ENCODE measurements at regions not wholly inside any gene's neighbourhood (a gene's known extent, or its start where the extent isn't known, plus 50 kb on each side); places are given as distances from the start of the nearest gene placed in this dataset.
"Not testable (repeated sequence)": the region's sequence is repeated elsewhere in the genome, so short reads cannot be mapped to it uniquely, and the experiment has no call there.

DNA sequence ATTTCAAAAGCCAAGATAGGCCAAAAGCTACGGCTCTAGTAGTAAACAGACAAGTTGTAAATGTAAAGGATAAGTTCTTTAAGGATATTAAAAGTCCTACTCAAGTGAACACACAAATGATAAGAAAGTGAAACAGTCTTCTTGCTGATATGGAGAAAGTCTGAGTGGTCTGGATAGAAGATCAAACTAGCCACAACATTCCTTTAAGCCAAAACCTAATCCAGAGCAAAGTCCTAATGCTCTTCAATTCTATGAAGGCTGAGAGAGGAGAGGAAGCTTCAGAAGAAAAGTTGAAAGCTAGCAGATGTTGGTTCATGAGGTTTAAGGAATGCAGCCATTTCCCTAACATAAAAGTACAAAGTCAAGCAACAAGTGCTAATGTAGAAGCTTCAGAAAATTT is 111.7 kb upstream of the ZEB2 start:
- no peak for DNase-seq

DNA sequence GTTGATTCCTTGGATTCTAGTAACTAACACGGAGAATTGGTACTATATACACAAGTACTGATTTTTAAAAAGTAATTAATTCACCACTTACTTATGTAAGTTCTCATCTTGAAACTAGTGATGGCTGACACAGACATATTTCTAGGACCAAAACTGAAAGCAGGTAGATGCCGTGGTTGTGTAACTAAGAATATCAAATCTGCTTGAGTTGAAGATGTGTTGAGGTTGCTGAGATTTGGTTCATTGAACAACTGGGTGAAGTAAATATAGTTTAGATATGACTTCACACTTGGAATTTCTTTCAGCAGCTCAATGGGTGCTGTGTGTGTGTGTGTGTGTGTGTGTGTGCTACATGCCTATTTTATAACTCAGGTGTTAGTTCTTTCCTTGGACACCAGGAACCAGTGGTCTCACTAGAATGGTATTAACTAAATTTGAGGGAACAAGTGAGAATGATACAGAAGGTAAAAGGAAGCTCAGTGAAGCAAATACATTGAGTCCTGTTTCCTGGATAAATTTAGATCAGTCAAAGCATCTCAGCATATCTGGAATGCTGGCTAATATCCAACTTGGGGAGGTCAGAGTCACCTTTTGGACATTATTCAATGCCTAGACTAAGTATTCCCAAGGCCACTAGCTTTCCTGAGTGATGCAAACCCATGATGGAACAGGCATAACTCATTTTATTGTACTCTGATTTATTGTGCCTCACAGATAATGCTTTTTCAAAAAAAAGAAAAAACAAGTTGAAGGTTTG is 110.7 kb upstream of the ZEB2 start:
- no peak for DNase-seq

DNA sequence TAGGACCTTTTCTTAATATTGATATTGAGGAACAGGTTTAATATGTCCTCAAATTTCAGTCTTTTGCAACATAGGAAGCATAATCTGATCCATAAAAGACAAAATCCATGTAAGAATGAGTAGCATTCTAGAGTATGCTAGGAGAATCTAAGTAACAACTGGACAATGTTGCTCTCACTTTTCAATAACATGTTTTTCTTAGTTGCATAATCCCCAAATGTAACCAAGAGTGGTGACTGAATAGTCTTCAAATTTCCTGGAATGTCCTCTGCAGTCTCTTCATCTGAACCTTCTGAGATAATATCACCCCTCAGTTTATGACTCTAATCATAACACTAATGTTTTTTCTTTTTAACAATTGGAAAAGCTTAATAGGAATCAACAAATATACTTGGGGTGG is 110.0 kb upstream of the ZEB2 start:
- no peak for DNase-seq

DNA sequence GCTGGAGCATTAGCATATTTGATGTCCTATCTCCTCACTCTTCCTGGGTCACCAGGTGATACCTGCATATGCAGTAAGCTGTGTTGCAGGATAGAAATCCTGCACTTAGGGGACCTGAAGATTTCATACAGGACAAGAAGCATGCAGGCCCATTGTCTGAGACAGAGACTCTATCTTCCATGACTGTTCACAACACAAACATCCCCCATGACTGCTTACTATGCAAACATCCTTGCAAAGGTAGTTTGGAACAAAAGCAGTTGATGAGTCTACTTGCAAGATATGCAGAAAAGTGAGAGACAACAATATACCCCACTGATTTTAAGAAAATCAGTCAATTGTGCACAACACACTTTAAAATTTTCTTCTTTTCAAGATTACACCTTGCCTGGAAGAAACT is 108.6 kb upstream of the ZEB2 start:
- DNase-seq: no peak

DNA sequence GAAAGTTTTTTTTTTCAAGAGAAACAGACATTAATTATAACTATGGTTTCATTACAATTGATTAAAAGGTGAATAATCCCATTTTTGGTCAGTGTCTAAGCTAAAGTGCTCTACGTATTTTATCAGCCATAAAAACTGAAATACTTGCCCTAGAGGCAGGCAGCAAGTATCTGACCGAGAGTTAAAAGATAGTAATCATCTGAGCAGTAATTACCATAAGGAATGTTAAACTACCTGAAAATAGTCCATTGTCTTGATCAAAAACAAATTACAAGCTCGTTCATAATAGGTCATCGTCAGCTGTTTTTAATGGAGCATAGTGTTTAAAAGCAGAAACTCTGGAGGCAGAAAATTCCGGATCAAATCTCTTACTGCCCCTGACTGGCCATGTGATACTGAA is 105.7 kb upstream of the ZEB2 start:
- DNase-seq: no peak

DNA sequence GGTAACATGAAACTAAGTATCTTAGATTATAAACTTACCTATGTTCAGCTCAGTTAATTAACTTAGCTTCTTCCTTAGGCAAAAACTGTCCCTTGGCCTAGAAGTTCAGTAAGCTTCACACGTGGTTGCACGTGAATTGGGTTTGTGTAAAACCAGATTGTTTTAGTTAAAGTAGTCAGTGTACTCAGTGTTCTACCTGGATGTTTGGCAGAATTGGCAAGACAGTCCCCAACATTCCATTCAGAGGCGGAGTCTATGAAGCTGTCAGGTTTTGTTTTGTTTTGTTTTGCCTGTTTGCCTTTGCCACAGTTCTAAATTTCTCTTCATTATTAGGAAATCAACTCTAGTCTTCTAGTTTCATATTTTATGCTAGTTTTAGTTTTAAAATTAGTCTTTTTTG is 105.3 kb upstream of the ZEB2 start:
- DNase-seq: no peak

DNA sequence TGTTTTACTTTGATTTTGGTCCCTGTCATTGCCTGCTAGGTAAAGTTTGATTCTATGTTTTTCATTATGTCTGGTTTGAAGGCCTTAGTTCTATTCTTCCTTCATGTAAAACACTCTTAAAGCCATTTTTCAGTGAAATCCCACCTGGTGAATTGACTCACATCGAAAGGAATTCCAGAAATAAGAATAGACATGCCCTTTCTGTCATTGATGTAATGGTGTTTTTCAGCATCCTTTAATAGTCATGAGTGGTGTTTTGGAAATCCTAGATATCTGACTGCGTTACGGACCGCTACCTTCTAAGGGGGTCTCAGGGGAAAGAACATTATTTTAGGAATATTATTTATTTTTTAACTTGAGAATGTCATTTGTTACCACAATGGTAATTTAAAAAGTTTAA is 104.5 kb upstream of the ZEB2 start:
- no peak for DNase-seq

DNA sequence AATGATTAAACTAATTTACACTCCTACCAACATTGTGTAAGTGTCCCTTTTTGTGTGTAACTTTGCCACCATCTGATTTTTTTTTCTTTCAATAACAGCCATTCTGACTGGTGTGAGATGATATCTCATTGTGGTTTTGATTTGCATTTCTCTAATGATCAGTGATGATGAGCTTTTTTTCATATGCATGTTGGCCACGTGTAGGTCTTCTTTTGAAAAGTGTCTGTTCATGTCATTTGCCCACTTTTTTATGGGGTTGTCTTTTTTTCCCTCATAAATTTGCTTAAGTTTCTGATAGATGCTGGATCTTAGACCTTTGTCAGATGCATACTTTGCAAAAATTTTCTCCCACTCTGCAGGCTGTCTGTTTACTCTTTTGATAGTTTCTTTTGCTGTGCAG is 102.5 kb upstream of the ZEB2 start:
- DNase-seq: not testable (repeated sequence)

DNA sequence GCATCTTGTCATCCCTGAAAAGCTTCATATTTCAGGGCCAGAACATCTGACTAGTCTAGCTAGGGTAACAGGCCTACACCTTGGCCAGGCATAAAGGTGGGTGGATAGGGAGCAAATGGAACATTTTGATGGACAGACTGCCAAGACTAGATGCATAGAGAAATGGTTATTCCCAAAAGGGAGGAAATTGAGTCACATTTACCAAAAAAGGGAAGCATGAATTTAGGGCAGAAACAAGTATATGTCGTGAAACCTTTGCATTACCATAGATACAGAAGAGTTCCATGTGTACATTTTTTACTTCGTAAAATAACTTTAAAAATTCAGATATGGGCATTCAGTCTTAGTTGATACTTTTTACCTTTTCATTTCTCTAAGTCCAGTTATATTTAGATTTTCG is 101.3 kb upstream of the ZEB2 start:
- DNase-seq: no peak

DNA sequence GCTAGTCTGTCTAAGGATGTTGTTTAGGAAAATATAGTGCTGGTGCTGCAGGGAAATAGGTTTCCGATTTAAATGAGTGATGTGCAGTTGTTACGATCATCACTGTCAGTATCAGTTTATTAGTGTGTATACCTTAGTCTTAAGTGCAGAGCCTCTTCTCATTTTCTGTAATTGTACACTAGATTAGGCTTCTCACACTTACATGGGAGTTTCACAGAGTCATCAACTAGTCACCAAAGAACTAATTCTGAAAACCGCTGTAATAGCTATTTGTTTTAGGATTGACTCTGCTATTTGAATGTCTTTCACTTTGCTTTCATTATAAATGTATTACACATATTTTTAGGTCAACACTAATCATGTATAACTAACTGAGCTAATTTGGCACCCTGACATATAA is 99.8 kb upstream of the ZEB2 start:
- no peak for DNase-seq

DNA sequence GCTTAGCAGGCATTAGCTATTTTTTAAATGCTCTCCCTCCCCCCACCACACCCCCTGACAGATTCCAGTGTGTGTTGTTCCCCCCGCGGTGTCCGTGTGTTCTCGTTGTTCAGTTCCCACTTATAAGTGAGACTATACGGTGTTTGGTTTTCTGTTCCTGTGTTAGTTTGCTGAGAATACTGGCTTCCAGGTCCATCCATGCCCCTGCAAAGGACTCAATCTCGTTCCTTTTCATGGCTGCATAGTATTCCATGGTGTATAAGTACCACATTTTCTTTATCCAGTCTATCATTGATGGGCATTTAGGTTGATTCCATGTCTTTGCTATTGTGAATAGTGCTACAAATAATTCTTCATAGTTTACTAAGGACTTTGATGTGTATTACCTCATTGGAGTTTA is 97.3 kb upstream of the ZEB2 start:
- DNase-seq: not testable (repeated sequence)

DNA sequence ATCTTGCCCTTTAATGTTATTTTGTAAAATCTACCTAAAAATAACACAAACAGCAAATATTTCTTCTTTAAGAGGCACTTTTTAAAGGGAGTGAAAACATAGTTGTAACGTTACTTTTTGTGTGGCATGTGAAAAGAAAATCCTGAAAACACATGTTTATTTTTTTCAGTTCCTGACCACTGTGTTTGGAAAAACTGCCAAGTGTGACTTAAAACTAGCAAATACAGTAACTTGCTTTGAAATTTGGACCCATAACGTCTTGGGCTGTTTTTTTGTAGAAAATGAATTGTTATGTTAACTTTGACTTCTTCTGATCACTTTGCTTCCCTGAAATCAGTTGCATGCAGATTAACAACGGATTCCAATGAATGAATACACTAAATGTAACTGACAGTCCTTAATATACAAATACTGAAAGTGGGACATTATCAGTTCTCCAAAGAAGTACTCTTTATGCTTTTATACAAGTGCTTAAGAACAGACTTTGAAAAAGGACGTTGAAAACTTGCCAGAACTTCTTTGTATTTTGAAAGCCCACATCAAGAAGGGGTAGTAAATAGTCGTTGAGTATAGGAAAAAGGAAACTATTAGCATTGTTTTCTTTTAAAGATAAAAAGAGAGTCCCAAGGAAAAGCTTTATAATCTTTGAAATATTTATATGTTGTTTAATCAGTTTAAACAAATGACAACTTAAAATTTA is 96.1 kb upstream of the ZEB2 start:
- no peak for DNase-seq

DNA sequence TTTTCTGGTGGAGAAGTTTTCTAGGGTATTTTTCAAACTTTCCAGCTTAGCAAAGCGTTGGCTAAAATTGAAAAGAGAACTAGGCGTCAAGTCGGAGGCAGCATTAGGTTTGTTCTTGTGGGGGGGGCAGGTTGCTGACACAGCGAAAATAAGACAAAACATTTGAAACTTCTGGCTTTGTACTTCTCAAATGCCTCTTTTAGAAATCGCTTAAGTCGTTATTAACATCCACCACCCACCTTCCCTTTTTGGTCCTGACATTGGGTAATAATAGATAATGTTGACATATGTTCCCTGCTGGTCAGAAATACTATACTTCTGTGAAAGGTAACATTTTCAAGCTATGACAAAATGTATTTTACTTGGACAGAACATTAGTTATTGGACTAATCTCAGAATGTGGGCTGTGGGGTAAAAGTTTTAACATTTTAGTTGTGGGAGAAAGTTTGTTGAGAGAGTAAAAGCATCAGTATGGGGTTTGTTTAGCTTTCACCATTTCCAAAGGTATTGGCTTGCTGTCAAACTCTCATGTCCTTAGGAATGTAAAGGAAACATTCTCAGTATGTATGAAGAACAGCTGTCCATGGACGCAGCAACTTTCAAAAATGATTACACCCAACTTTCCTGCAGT is 88.1 kb upstream of the ZEB2 start:
- DNase-seq: no peak

DNA sequence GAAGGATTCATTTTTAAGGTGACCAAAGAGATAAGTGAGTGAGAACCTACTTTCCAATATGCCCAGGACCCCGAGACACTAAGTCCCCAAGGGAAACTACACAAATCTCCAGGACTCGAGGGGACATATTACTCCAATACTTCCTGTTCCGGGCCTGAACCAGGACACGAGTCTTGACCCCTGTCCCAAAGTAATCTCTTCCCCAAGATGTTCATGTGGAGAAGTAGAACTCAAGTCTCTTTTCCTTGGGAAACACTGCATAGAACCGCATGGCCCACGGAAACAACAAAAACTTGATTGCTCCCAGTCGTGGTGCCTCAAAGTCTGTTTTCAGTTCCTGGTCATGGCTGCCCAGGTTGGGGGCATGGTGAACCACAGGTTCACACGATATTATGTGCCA is 87.2 kb upstream of the ZEB2 start:
- no peak for DNase-seq

DNA sequence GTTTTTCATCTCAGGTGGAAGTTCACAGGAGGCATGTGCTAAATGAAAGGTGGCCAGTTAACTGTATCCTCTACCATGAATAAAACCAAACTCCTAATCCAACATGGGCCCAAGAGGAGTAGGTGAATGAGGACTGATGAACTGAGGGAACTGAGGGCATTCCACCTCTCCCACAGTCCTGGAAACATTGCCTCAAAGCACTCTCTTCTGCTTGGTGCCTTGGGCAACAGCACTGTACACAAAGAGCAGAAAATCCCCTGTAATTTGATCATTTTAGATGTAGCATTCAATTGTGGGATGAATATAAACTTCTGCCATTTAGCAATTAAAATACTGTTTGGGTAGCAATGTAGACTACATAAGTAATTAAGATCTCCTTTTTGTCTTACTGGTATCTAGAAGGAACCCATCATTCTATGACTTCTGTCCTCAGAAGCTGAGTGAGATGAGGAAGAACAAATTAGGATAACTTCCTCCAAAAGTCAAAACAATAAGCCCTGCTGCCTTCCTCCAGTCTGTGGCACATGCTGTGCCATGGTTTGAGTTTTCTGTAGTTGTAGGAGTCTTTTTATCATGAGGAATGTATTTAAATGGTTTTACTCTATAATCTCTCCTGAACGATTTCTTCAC is 86.7 kb upstream of the ZEB2 start:
- no peak for DNase-seq

DNA sequence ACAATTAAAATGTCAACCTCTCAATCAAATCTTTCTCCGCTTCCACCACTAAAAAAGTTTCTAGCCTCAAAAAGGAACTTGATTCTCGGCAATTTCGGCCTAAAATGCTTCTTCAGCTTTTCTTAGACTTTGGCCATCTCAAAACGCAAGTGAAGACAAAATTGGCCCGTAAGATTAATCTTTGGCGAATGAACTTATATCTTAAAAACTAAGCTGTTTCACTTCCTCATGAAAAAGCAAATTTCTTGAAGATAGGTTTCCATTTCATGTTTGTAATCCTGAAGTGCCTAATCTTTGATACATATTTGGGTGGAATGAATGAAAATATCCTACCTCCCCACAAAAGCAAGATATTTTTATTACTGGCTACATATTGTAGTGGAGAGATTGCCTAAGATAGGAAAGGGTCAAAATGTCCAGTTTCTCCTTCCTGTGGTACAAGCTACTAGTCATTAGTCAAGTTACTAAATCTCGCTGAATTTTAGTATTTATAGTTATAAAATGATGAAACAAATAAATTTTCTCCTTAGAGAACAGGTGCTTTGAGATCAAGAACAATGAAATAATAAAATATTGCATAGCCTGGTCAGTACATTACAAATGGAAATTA is 85.4 kb upstream of the ZEB2 start:
- no peak for DNase-seq

DNA sequence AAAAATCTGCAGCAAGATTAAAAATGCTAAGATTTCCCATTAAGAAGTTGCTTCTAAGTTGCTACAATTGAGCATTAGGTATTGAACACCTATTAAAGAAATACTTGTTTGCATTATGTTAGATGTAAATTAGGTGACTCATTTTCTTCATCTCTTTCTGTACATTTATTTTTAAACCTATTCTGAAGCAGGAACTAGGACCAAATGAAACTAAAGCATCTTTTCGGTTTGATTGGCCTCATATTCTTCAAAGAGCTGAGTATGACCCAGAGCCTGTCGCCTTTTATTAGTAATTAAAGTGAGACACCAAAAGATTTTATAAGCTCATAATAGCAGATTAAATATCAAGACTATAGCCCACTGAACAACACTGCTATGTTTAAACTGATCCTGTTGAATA is 83.4 kb upstream of the ZEB2 start:
- DNase-seq: no peak

DNA sequence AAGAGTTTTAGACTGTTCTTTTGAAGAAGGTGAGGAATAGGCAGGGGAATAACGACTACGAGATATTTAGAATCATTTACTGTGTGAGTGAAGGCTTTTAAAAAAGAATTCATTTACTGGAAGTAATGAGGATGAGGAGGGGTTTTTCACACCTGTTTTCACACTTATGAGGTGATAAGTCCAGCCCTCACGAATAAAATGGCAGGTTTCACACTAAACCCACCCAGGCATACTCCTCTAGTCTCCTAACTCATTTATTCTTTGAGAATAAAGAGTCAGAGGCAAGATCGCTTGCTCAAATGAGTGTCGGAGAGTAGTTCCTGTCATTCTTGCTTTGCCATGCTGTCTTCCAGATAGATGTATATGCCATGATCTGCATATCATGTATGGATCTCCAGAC is 79.0 kb upstream of the ZEB2 start:
- DNase-seq: peak; percentile 41

DNA sequence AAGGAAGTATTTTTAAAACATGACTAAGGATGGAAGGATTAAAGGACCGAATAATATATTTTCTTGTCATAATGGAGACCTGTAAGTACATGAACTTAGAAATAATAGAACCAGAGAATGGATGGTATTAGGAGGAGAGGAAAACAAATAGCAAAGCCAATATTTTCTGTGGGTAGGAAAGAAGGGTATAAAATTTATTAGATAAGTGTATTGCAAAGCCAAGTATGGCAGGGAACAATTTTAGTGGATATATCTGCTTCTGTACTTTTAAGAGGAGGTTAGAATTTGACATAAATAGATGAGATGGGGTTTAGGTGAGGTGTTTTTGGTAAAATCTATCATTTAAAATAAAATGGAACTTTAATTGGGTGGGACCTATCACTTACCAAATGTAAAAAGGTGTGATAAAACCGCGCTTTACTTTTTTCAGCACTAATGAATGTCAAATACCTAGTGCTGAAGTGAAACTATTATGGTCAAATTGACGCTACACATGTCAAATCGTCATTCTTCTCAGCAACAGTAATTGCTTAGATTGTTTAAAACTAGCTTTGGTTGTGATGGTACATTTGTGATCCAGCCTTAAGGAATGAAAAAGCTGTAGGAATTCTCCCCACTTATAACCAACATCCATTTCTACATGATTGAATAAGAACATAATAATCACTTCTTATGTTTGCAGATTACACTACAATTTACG is 78.1 kb upstream of the ZEB2 start:
- DNase-seq: peak; percentile 37

DNA sequence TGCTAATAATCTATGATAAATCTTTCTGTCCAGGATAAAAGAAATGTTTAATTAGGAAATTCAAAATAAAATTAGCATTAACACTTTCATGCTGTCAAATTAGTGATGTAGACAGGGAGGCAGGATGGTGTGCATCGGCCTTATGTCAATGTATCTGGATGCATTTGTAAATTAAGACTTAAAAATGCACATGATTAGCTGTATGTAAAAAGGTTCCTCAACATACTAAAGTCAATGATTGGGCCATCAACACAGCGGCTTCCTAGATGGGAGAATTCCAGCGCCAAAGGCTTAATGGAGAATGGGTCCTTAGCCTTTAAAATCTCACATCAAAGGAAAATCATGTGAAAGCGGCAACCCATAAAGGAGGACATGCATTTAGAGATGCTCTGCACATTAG is 77.5 kb upstream of the ZEB2 start:
- DNase-seq: no peak

DNA sequence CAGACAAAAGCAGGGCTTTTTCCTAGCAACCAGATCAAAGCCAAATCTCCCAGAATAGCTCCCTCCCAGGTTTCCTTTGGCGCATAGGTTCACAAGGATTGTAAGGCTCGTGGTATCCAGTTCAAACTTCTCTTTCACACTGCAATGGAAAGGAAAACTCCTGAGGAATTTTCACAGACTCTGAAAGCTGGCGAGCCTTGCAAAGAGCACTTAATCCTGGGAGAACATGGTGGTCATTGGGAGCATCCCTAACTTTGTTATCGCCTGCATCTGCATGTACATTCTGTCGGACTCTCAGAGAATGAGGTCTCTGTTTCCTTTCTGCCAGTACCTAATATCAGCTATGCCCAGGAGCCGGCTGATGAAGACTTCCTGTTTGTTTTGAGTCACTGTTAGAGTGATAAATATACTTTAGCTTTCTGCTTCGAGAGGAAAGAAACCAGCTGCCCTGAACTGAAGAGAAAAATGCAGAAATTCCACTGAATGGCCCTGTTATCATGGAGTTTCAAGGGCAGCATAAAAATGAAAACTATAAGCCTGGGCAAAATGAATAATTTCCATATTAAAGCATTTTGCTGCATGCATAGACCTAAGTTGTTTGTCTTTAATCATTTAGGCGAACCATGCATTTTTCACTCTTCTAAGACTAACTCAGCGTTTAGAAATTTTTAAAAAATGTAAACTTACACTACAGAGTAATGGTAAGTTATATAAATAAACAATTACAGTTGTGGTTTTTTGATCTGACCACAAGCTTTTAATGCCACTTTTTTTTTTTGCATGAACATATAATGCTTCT is 76.4 kb upstream of the ZEB2 start:
- DNase-seq: peak; percentile 32

DNA sequence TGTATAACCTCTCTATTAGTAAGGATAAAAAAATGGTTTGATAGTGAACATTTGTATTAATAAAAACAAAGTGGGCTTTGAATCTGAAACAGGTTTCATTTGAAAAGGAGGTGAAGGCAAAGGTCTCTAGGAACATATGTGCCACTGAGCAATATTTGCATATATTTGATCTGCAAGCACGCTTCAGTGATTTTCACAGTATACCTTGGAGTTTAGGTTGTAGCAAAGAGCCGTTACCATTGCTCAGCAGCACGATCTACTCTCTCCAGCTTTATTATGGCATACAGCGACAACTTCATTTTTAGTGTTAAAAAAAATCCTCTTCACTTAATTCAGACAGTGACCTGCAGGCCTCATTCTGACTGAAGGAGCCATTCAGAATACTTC is 75.8 kb upstream of the ZEB2 start:
- DNase-seq: no peak

All from CD4-positive, alpha-beta T cell treated with Interleukin-10 for 1 hour (primary cell).